Large intestine (tissue), 3 donors: ENCODE measurements at regions not wholly inside any gene's neighbourhood (a gene's known extent, or its start where the extent isn't known, plus 50 kb on each side); places are given as distances from the start of the nearest gene placed in this dataset.
"Not testable (repeated sequence)": the region's sequence is repeated elsewhere in the genome, so short reads cannot be mapped to it uniquely, and the experiment has no call there.

Experiments used
- DNase-seq, 2 donors: peaks; one replicate each; pipeline versions ENCODE4 v3.0.0 to v3.0.0-alpha.2; 2013
- H3K27ac ChIP-seq: one replicate; pipeline ENCODE4 v1.5.1; 2013; ENCODE audit warnings: low read length
- H3K27me3 ChIP-seq: 2 replicates; pipeline ENCODE4 v1.6.1; 2013; ENCODE audit warnings: low read length; ENCODE audit not compliant: control insufficient read depth, insufficient read depth
- H3K36me3 ChIP-seq: 2 replicates; pipeline ENCODE4 v1.6.1; 2013; ENCODE audit warnings: low read length; ENCODE audit not compliant: control insufficient read depth, insufficient read depth
- H3K4me1 ChIP-seq: one replicate; pipeline ENCODE4 v1.6.1; 2013; ENCODE audit warnings: low read length; ENCODE audit not compliant: control insufficient read depth, insufficient read depth
- H3K4me3 ChIP-seq: one replicate; pipeline ENCODE4 v1.5.1; 2013; ENCODE audit warnings: low read length
- H3K9me3 ChIP-seq: one replicate; pipeline ENCODE4 v1.6.1; 2013; ENCODE audit warnings: mild to moderate bottlenecking, low read depth, low read length, moderate library complexity; ENCODE audit not compliant: control insufficient read depth
- WGBS: methylation state at CpG from one replicate; pipeline ENCODE4 v1.1.5; 2013; ENCODE audit warnings: low lambda C conversion rate; ENCODE audit not compliant: insufficient coverage; 5-methylcytosine and 5-hydroxymethylcytosine counted together

GRCh38 chr2:65940856-65941255 is 494.1 kb upstream of the MEIS1 start:
- no CpG with 5 or more reads among the region's 2 CpGs for WGBS
- Histone ChIP-seq H3K4me1 (no peaks in the 10 kb centered on the region), H3K9me3 (peaks cover 3% of the 10 kb centered on the region), H3K4me3 (no peak overlapping the region), H3K27ac (no peak overlapping the region), H3K27me3 (no peaks in the 10 kb centered on the region), H3K36me3 (no peaks in the 10 kb centered on the region)
- DNase-seq, result no peak

DNA sequence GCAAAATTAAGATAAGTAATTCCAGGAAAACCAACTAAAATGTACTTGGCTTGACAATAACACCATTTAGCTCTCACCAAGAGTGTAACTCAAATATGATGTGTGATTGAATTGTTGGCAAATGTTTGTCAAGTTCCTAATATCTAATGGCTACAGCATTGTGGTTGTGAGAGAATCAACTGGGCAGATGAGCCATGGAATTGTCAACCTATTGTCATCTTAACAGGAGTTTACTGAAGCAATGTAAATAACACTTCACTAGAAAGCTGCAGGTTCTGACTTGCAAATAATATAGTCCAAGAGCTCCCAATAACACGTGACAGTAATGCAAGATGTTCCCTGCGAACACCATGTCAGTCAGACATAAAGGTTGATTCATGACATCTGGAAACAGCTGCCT is 495.2 kb upstream of the MEIS1 start:
- no peak for DNase-seq
- Histone ChIP-seq H3K4me1 (no peaks in the 10 kb centered on the region), H3K27ac (no peak overlapping the region), H3K9me3 (peaks cover 3% of the 10 kb centered on the region), H3K36me3 (no peaks in the 10 kb centered on the region), H3K27me3 (no peaks in the 10 kb centered on the region), H3K4me3 (no peak overlapping the region)
- 93% methylated on average over 2 of the region's 2 CpGs for WGBS

DNA sequence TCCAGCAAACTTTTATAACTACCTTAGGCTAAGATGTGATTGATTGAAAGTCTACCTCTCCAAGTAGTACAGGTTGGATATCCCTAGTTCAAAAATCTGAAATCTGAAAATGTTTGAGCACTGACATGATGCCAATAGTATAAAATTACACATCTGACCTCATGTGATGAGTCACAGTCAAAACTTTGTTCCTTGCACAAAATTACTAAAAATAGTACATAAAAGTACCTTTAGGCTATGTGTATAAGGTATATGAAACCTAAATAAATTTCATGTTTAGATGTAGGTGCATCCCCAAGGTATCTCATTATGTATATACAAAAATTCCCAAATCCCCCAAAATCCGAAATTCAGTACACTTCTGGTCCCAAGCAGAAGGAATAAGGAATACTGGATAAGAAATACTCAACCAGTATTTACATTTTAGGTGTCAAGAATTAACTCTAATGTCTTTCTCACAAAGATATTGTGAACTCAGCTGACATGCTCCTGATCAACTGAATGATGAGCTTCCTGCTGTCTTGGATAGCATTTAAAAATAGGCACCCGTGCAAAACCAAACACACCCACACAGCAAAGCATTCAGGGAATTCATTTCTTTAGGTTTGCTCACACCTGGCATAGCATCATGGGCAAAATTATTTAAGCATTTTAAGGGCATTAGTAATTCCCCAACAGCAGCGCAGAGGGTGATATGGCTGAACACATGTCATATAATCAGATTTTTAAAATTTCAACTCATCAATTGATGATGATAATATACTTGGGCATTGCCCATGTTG is 497.4 kb upstream of the MEIS1 start:
- WGBS, result no CpG with 5 or more reads among the region's 3 CpGs
- H3K4me3 ChIP-seq, result no peak overlapping the region
- no peaks in the 10 kb centered on the region for H3K36me3 ChIP-seq
- H3K4me1 ChIP-seq, result no peaks in the 10 kb centered on the region
- DNase-seq, result no peak
- H3K27ac ChIP-seq, result no peak overlapping the region
- no peaks in the 10 kb centered on the region for H3K27me3 ChIP-seq
- H3K9me3 ChIP-seq, result no peaks in the 10 kb centered on the region

GRCh38 chr2:65934992-65935629 is 499.8 kb upstream of the MEIS1 start:
- WGBS, result 100% methylated on average over 2 of the region's 3 CpGs
- Histone ChIP-seq H3K4me3 (no peak overlapping the region), H3K9me3 (no peaks in the 10 kb centered on the region)

GRCh38 chr2:65932571-65932970 is 500.2 kb upstream of the SPRED2 start:
- no CpG with 5 or more reads among the region's 1 CpG for WGBS
- no peak for DNase-seq
- H3K27ac ChIP-seq, result no peak overlapping the region
- no peak overlapping the region for H3K4me3 ChIP-seq
- H3K9me3 ChIP-seq, result no peaks in the 10 kb centered on the region
- no peaks in the 10 kb centered on the region for H3K36me3 ChIP-seq
- no peaks in the 10 kb centered on the region for H3K4me1 ChIP-seq
- no peaks in the 10 kb centered on the region for H3K27me3 ChIP-seq

More at GRCh38 chr2:65934992-65935629, 499.8 kb upstream of the MEIS1 start:
- H3K27ac ChIP-seq, result no peak overlapping the region
- no peaks in the 10 kb centered on the region for H3K27me3 ChIP-seq
- no peaks in the 10 kb centered on the region for H3K36me3 ChIP-seq
- no peak for DNase-seq
- H3K4me1 ChIP-seq, result no peaks in the 10 kb centered on the region

DNA sequence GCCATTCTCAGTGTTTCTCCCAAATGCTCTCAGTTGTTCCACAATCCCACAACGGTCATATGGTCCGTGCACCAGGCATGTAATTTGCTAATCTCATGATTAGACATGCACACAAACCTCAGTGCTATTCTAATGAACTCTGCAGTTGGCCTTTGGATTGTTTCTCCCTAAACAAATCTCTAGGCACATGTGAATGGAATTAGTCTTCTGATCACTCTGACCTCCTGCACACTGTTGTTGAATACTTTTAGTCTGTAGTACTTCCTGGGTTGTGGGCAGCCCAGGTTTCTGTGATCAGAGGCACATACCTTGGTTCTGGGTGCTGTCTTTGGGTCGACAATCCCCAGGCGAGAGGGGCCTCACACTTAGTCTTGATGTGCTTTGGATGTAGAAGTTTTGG is 498.7 kb upstream of the SPRED2 start:
- Histone ChIP-seq H3K4me1 (no peaks in the 10 kb centered on the region), H3K27ac (no peak overlapping the region), H3K4me3 (no peak overlapping the region), H3K27me3 (no peaks in the 10 kb centered on the region), H3K36me3 (no peaks in the 10 kb centered on the region), H3K9me3 (no peaks in the 10 kb centered on the region)
- WGBS, result no CpG with 5 or more reads among the region's 4 CpGs
- no peak for DNase-seq

GRCh38 chr2:65930259-65930658 is 497.9 kb upstream of the SPRED2 start:
- H3K27me3 ChIP-seq, result no peaks in the 10 kb centered on the region
- no peak for DNase-seq
- H3K4me1 ChIP-seq, result no peaks in the 10 kb centered on the region
- H3K9me3 ChIP-seq, result no peaks in the 10 kb centered on the region
- no peaks in the 10 kb centered on the region for H3K36me3 ChIP-seq
- H3K4me3 ChIP-seq, result no peak overlapping the region
- no peak overlapping the region for H3K27ac ChIP-seq
- WGBS, result no CpG with 5 or more reads among the region's 4 CpGs

- no CpG with 5 or more reads among the region's 10 CpGs for WGBS
These were observed 497.3 kb upstream of the SPRED2 start for GRCh38 chr2:65929664-65930063.

GRCh38 chr2:65922794-65923193 is 490.4 kb upstream of the SPRED2 start:
- H3K9me3 ChIP-seq, result no peaks in the 10 kb centered on the region
- H3K4me1 ChIP-seq, result no peaks in the 10 kb centered on the region
- 50% methylated on average over 2 of the region's 4 CpGs for WGBS
- no peak for DNase-seq
- no peak overlapping the region for H3K4me3 ChIP-seq
- H3K27ac ChIP-seq, result no peak overlapping the region
- no peaks in the 10 kb centered on the region for H3K36me3 ChIP-seq
- peaks cover 2% of the 10 kb centered on the region for H3K27me3 ChIP-seq

More at GRCh38 chr2:65929664-65930063, 497.3 kb upstream of the SPRED2 start:
- not testable (repeated sequence) for H3K4me1 ChIP-seq, H3K4me3 ChIP-seq, H3K9me3 ChIP-seq, H3K27ac ChIP-seq, H3K27me3 ChIP-seq, DNase-seq, H3K36me3 ChIP-seq

DNA sequence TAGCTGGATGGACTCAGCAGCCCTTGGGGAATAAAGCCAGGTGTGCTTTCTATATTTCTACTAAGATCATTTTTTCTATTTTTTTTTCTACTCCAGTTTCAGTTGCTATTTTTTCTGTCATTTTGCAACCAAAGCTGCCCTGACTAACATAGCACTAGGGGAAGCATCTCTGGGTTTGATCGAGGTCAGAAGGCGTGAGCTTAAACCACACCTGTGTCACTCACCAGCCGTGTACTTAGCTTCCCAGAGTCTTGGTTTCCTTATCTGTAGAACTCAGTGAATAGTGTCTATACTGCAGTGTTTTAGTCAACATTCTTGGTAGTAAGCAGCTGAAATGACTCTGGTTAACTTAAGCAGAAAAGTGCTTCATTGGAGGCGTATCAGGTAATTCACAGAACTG is 489.6 kb upstream of the SPRED2 start:
- Histone ChIP-seq H3K4me1 (no peaks in the 10 kb centered on the region), H3K36me3 (no peaks in the 10 kb centered on the region), H3K9me3 (no peaks in the 10 kb centered on the region), H3K27ac (no peak overlapping the region), H3K27me3 (peaks cover 2% of the 10 kb centered on the region), H3K4me3 (no peak overlapping the region)
- no peak for DNase-seq
- WGBS, result no CpG with 5 or more reads among the region's 4 CpGs

GRCh38 chr2:65921116-65921515 is 488.7 kb upstream of the SPRED2 start:
- Histone ChIP-seq H3K4me1 (no peaks in the 10 kb centered on the region), H3K27ac (no peak overlapping the region), H3K27me3 (peaks cover 2% of the 10 kb centered on the region), H3K9me3 (no peaks in the 10 kb centered on the region), H3K4me3 (no peak overlapping the region), H3K36me3 (no peaks in the 10 kb centered on the region)
- DNase-seq, result no peak
